GM21447 (cell line): ENCODE measurements at regions not wholly inside any gene's neighbourhood (a gene's known extent, or its start where the extent isn't known, plus 50 kb on each side); places are given as distances from the start of the nearest gene placed in this dataset.

ENCODE experiments used
- ATAC-seq: cut with Tn5 transposase; IDR thresholded peaks from one replicate; pipeline ENCODE4 v1.9.1; 2021; ENCODE audit not compliant: unreplicated experiment

- ATAC-seq, result no peak
Observed at GRCh38 chr10:21174715-21175495, 277.8 kb upstream of the NEBL start.

- no peak for ATAC-seq
Observed at GRCh38 chr10:21173802-21174714, 276.9 kb upstream of the NEBL start.

GRCh38 chr10:21172930-21173801, 276.1 kb upstream of the NEBL start:
- ATAC-seq, result no peak

- ATAC-seq, result no peak
Observed at GRCh38 chr10:21172542-21172929, 275.4 kb upstream of the NEBL start.

- ATAC-seq, result no peak
Observed at GRCh38 chr10:21171936-21172541, 274.9 kb upstream of the NEBL start.

GRCh38 chr10:21171197-21171935, 274.3 kb upstream of the NEBL start:
- ATAC-seq, result no peak

GRCh38 chr10:21170216-21170615, 273.1 kb upstream of the NEBL start:
- no peak for ATAC-seq

GRCh38 chr10:21169271-21169670, 272.2 kb upstream of the NEBL start:
- no peak for ATAC-seq

- no peak for ATAC-seq
Observed at GRCh38 chr10:21167288-21168010, 270.3 kb upstream of the NEBL start.

GRCh38 chr10:21166557-21167287, 269.6 kb upstream of the NEBL start:
- no peak for ATAC-seq

- no peak for ATAC-seq
Observed at GRCh38 chr10:21165489-21165888, 268.4 kb upstream of the NEBL start.

GRCh38 chr10:21164687-21165086, 267.6 kb upstream of the NEBL start:
- no peak for ATAC-seq

GRCh38 chr10:21162948-21163347, 265.8 kb upstream of the NEBL start:
- no peak for ATAC-seq

- no peak for ATAC-seq
Observed at GRCh38 chr10:21161647-21162046, 264.5 kb upstream of the NEBL start.

GRCh38 chr10:21161090-21161625, 264.0 kb upstream of the NEBL start:
- no peak for ATAC-seq

- no peak for ATAC-seq
Observed at GRCh38 chr10:21160116-21160515, 263.0 kb upstream of the NEBL start.

- no peak for ATAC-seq
Observed at GRCh38 chr10:21159669-21160068, 262.6 kb upstream of the NEBL start.

- no peak for ATAC-seq
Observed at GRCh38 chr10:21158301-21158700, 261.2 kb upstream of the NEBL start.
